K562 (cell line): ENCODE measurements at regions not wholly inside any gene's neighbourhood (a gene's known extent, or its start where the extent isn't known, plus 50 kb on each side); places are given as distances from the start of the nearest gene placed in this dataset.

Experiments
- BDP1 ChIP-seq: IDR thresholded peaks from 3 replicates; pipeline ENCODE4 v1.6.1; 2011; ENCODE audit not compliant: insufficient read length, insufficient read depth
- CHD1 ChIP-seq: fragments of 200-600 bp; sonication (generic); IDR thresholded peaks from one replicate; pipeline ENCODE4 v1.6.1; 2012; ENCODE audit warnings: mild to moderate bottlenecking, moderate library complexity, low read length, inconsistent platforms
- CTCFL ChIP-seq: IDR thresholded peaks from 2 replicates; pipeline ENCODE4 v1.6.1; 2011; ENCODE audit warnings: borderline replicate concordance, low read depth, mild to moderate bottlenecking, moderate library complexity, low read length; ENCODE audit not compliant: insufficient read depth, poor library complexity, severe bottlenecking
- MAFG ChIP-seq: fragments of 450-650 bp; conservative IDR thresholded peaks from 2 replicates; pipeline ENCODE4 v1.6.1; 2016; ENCODE audit warnings: missing genetic modification characterization, missing compliant biosample characterization
- MCM2 ChIP-seq: fragments of 450-650 bp; IDR thresholded peaks from 2 replicates; pipeline ENCODE4 v1.6.1; 2017; ENCODE audit warnings: low read depth, mild to moderate bottlenecking
- MEIS2 ChIP-seq: fragments of 450-650 bp; IDR thresholded peaks from 2 replicates; pipeline ENCODE4 v1.6.1; 2014; ENCODE audit warnings: mild to moderate bottlenecking; ENCODE audit not compliant: partially characterized antibody
- NCOR1 ChIP-seq: fragments of 450-650 bp; IDR thresholded peaks from 2 replicates; pipeline ENCODE4 v1.6.1; 2016; ENCODE audit warnings: mild to moderate bottlenecking, moderate library complexity
- NFE2L1 ChIP-seq: fragments of 450-650 bp; IDR thresholded peaks from 2 replicates; pipeline ENCODE4 v1.6.1; 2016; ENCODE audit warnings: missing genetic modification characterization, low read depth, mild to moderate bottlenecking, missing compliant biosample characterization, moderate library complexity, borderline replicate concordance
- SOX6 ChIP-seq: fragments of 450-650 bp; IDR thresholded peaks from 2 replicates; pipeline ENCODE4 v1.6.1; 2014; ENCODE audit warnings: mild to moderate bottlenecking
- TEAD2 ChIP-seq: fragments of 450-650 bp; IDR thresholded peaks from 2 replicates; pipeline ENCODE4 v1.6.1; 2016; ENCODE audit warnings: missing genetic modification characterization, control low read depth, missing compliant biosample characterization
- VEZF1 ChIP-seq: fragments of 200-800 bp; sonication (Bioruptor generic); IDR thresholded peaks from 2 replicates; pipeline ENCODE4 v1.6.1; 2017; ENCODE audit warnings: missing genetic modification characterization, missing compliant biosample characterization
- WHSC1 ChIP-seq: IDR thresholded peaks from one replicate; pipeline ENCODE4 v1.6.1; 2012; ENCODE audit warnings: low read length, control low read depth, inconsistent platforms
- ZBTB12 ChIP-seq: fragments of 250-450 bp; sonication (Bioruptor Pico); IDR thresholded peaks from 2 replicates; pipeline ENCODE4 v1.4.0; 2020
- ZBTB43 ChIP-seq: sonication (generic); formaldehyde crosslinking; IDR thresholded peaks from 2 replicates; pipeline ENCODE4 v1.8.0; 2023; ENCODE audit warnings: mild to moderate bottlenecking, missing genetic modification reagents
- ZBTB7A ChIP-seq: IDR thresholded peaks from 2 replicates; pipeline ENCODE4 v1.6.1; 2011; ENCODE audit warnings: low read depth, mild to moderate bottlenecking, low read length, moderate library complexity, borderline replicate concordance; ENCODE audit not compliant: control insufficient read depth
- ZNF174 ChIP-seq: fragments of 250-450 bp; sonication (Bioruptor Pico); IDR thresholded peaks from 2 replicates; pipeline ENCODE4 v1.4.0; 2020; ENCODE audit warnings: mild to moderate bottlenecking
- ZNF212 ChIP-seq: fragments of 450-650 bp; formaldehyde crosslinking; IDR thresholded peaks from 2 replicates; pipeline ENCODE4 v1.4.0; 2020; ENCODE audit warnings: mild to moderate bottlenecking
- ZNF518B ChIP-seq: fragments of 250-450 bp; sonication (Bioruptor Pico); IDR thresholded peaks from 2 replicates; pipeline ENCODE4 v1.5.0; 2021; ENCODE audit warnings: mild to moderate bottlenecking, moderate library complexity
- ZNF780A ChIP-seq: fragments of 250-450 bp; sonication (Bioruptor Pico); IDR thresholded peaks from 2 replicates; pipeline ENCODE4 v1.5.0; 2021; ENCODE audit warnings: mild to moderate bottlenecking

- TF ChIP-seq MEIS2: peak; percentile 68
- TF ChIP-seq MCM2: no peak
- TF ChIP-seq VEZF1: peak; percentile 61
- no peak for TF ChIP-seq TEAD2 (tag)
- no peak for TF ChIP-seq BDP1
- TF ChIP-seq ZNF174 (CRISPR knock-in tag): no peak
- no peak for TF ChIP-seq CTCFL
- TF ChIP-seq CHD1: no peak
- TF ChIP-seq NCOR1: no peak
- TF ChIP-seq ZBTB43 (CRISPR knock-in tag): no peak
- peak; percentile 25; the same call in 1 of the 2 replicates for TF ChIP-seq ZBTB7A
- TF ChIP-seq NFE2L1 (tag): no peak
- TF ChIP-seq SOX6: no peak
- TF ChIP-seq ZNF212 (CRISPR knock-in tag): no peak
- TF ChIP-seq ZNF518B (CRISPR knock-in tag): no peak
- no peak for TF ChIP-seq ZNF780A (CRISPR knock-in tag)
- TF ChIP-seq ZBTB12: no peak
- no peak for TF ChIP-seq MAFG (tag)
- TF ChIP-seq WHSC1: no peak
Observed at GRCh38 chr16:85385463-85386331, 227.4 kb upstream of the GSE1 start (continued).
